ENCODE measurements at regions not wholly inside any gene's neighbourhood (a gene's known extent, or its start where the extent isn't known, plus 50 kb on each side); places are given as distances from the start of the nearest gene placed in this dataset.
"Not testable (repeated sequence)": the region's sequence is repeated elsewhere in the genome, so short reads cannot be mapped to it uniquely, and the experiment has no call there.

DNA sequence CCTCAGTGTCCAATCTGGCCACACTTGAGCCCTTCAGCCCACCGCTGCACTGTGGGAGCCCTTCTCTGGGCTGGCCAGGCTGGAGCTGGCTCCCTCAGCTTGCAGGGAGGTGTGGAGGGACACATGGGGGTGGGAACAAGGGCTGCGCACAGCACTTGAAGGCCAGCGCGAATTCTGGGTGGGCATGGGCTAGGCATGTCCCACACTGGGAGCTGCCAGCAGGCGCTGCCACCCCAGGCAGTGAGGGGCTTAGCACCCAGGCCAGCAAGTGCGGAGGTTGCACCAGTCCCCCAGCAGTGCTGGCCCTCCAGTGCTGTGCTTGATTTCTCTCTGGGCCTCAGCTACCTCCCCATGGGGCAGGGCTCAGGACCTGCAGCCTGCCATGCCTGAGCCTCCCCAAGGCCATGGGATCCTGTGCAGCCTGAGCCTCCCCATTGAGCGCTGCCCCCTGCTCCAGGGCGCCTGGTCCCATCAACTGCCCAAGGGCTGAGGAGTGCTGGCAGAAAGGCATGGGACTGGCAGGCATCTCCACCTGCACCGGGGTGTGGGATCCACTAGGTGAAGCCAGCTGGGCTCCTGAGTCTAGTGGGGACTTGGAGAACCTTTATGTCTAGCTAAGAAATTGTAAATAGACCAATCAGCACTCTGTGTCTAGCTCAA lies 148.2 kb downstream of the EMB start:
- H3K4me3 ChIP-seq: no peak overlapping the region
- TF ChIP-seq, protein P1, sequence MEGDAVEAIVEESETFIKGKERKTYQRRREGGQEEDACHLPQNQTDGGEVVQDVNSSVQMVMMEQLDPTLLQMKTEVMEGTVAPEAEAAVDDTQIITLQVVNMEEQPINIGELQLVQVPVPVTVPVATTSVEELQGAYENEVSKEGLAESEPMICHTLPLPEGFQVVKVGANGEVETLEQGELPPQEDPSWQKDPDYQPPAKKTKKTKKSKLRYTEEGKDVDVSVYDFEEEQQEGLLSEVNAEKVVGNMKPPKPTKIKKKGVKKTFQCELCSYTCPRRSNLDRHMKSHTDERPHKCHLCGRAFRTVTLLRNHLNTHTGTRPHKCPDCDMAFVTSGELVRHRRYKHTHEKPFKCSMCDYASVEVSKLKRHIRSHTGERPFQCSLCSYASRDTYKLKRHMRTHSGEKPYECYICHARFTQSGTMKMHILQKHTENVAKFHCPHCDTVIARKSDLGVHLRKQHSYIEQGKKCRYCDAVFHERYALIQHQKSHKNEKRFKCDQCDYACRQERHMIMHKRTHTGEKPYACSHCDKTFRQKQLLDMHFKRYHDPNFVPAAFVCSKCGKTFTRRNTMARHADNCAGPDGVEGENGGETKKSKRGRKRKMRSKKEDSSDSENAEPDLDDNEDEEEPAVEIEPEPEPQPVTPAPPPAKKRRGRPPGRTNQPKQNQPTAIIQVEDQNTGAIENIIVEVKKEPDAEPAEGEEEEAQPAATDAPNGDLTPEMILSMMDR (IDR thresholded peaks at IDR 0.05): no peak
- DNase-seq (peak; percentile 54), ATAC-seq (peak; percentile 25)
- H3K9me3 ChIP-seq: no peaks in the 10 kb centered on the region
- no peaks in the 10 kb centered on the region for H3K36me3 ChIP-seq
- H3K27me3 ChIP-seq: no peaks in the 10 kb centered on the region
- H3K27ac ChIP-seq: no peak overlapping the region
- H3K4me1 ChIP-seq: no peaks in the 10 kb centered on the region
- intact Hi-C loops (cut with DNase I): no loop called here

DNA sequence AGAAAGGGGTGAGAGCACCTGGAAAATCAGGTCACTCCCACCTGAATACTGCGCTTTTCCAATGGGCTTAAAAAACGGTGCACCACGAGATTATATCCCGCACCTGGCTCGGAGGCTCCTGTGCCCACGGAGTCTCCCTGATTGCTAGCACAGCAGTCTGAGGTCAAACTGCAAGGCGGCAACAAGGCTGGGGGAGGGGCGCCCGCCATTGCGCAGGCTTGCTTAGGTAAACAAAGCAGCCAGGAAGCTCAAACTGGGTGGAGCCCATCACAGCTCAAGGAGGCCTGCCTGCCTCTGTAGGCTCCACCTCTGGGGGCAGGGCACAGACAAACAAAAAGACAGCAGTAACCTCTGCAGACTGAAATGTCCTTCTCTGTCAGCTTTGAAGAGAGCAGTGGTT lies 160.6 kb downstream of the EMB start:
- H3K27me3 ChIP-seq; H3K4me3 ChIP-seq; ATAC-seq; intact Hi-C loops (cut with DNase I); H3K27ac ChIP-seq; H3K36me3 ChIP-seq; H3K4me1 ChIP-seq; DNase-seq; H3K9me3 ChIP-seq: not testable (repeated sequence)
